ENCODE measurements at regions not wholly inside any gene's neighbourhood (a gene's known extent, or its start where the extent isn't known, plus 50 kb on each side); places are given as distances from the start of the nearest gene placed in this dataset.
"Not testable (repeated sequence)": the region's sequence is repeated elsewhere in the genome, so short reads cannot be mapped to it uniquely, and the experiment has no call there.

DNA sequence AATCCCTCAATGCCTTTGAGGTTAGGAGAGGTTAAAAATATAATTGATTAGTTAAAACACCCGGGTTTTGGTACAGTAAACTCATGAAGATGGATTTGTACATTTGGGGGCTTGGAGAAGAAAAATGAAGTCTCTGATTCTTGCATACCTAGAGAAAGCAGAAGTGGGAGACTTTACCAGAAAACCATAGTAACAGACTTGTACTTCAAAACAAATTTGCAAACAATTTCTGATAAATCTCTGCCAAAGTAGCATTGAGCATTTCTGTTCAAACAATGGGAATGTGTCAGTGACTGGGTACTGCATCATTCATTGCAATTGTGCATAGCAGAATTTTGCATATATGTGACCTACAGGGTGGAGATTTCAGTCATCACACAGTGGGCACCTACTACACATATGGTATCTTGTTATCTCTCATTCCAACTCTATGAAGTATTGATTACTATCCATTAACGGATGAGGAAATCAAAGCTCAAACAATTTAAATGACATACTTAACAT, 256.9 kb downstream of the PLK2 start:
- no peak for DNase-seq (ENCODE audit: low read depth, low spot score)

GRCh38 chr5:58201922-58202648, 257.8 kb downstream of the PLK2 start:
- DNase-seq (ENCODE audit: low read depth, low spot score): no peak

DNA sequence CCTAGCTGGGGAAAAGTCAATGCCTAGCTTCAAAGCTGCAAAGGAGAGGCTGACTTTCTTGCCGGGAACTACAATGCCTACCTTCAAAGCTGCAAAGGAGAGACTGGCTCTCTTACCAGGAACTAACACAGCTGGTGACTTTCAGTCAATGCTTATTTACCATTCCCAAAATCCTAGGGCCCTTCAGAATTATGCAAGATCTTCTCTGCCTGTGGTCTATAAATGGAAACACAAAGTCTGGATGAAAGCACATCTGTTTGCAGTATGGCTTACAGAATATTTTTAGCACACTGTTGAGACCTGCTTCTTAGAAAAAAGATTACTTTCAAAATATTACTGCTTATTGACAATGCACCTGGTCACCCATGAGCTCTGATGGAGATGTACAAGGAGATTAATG, 259.4 kb downstream of the PLK2 start:
- DNase-seq (ENCODE audit: low read depth, low spot score): no peak

DNA sequence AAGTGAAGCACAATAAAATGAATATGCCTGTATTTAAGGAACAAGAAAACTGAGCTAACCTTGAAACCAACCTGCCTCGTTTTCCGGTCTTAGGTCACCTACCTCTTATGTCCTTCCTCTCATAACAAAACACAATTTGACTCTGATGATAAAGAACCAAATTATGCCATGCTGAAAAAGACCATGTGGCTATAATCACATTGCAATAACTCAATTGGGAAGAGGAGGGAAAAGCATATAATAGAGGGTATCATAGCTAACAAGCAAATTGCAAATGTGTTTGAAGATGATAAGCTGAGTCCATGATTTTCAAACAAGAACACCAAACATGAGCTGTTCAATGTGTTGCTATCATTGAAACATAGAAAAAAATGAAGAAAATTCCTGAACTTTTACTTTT, 260.8 kb downstream of the PLK2 start:
- no peak for DNase-seq (ENCODE audit: low read depth, low spot score)

DNA sequence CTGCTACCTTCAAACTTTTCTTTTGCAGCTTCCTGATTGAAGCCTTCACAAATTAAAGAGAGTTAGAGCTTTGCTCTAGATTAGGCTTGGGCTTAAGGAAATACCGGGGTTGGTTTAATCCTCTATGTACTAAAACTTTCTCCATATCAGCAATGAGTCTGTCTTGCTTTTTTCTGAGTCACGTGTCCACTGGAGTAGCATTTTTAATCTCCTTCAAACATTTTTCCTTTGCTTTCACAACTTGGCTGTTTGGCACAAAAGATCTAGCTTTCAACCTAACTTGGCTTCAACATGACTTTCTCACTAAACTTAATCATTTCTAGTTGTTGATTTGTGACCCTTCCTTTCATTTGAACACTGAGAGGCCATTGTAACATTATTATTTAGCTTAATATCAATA, 261.6 kb downstream of the PLK2 start:
- DNase-seq (ENCODE audit: low read depth, low spot score): no peak

DNA sequence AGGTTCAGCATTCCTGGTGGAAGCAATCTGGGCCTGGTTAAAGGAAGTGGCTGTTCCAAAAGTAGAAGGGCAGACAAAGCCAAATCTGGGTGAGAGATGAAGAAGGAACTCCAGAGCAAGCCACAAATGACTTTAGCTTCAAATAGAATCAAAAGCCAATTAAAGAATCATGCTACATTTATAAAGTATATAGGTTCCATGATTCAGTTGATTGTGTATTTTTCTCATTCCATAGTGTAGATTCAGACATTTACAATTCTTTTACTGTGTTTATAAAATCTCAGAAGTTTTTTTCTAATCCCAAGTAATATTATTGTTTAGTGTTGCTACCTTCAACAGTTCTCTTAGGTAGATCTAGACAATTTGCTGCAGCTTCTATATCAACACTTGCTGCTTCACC, 262.0 kb downstream of the PLK2 start:
- DNase-seq (ENCODE audit: low read depth, low spot score): no peak

GRCh38 chr5:58191443-58191842, 268.4 kb downstream of the PLK2 start:
- DNase-seq (ENCODE audit: low read depth, low spot score): no peak

DNA sequence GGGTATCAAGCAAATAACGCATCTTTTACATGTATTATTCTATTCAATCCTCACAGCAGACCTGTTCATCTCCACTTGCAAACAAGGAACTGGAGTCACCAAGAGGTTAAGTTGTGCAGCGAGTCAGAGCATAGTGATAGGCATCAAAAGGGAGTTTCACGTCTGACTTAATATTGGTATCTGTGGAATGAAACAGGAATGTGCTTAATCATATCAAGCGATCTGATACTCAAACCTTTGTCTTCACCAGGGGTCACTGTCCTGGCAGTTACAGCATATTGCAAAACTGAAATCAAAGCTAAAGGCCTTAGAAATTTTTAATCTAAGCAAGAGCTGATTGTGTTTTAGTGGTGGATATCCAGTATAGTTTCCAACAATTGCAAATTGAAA, 271.6 kb downstream of the PLK2 start:
- no peak for DNase-seq (ENCODE audit: low read depth, low spot score)

DNA sequence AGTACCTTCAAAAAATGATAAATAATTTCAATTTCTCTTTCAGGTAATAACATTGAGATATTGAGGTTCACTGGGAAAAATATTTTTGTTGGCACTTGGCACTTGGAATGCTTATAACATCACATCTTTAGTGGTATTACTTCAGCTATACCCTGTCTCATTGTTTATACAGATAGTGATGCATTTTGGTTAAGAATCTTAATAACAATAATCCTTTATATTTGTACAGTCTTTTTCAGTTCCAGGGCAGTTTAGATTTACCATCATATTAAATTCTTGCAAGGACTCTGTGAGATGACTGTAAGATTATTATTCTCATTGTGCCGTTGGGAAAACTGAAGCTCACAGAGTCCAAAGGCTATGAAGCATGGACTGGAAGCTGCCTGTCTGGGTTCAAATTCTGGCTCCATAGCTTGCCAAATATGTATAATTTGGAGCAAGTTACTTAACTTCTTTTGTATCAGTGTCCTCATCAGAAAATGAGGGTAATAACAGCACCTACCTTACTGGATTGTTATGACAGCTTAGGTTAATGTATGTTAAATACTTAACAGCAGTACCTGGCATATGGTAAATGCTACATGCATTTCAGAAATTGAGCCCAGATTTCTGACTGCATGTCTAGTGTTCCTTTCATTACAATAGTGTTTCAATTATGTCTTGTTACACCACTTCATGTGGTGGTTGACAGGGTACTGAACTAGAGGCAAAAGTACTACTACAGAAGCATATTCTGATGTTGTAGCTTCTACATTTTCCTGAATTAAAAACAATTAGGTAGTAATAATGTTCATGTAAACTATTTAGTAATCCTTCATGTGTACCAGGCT, 272.2 kb downstream of the PLK2 start:
- no peak for DNase-seq (ENCODE audit: low read depth, low spot score)

GRCh38 chr5:58185801-58186200, 274.1 kb downstream of the PLK2 start:
- DNase-seq (ENCODE audit: low read depth, low spot score): no peak

DNA sequence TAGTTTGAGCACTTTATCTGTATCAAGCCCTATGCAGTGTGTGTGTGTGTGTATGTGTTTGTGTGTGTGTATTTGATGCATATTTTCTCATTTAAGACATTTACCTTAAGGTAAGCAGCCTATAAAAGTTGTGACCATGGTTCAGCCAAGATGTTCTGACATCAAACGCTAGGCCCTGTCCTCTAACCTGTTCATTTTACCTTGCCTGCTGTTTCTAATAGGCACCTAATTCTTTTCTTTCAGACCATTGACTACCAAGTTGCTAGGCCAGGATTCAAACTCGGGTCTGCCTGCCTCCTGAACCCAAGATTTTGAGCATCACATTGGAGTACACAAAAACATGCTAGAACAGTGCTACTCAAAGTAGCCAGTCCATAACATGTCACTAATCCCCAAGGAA, 274.5 kb downstream of the PLK2 start:
- DNase-seq (ENCODE audit: low read depth, low spot score): no peak

DNA sequence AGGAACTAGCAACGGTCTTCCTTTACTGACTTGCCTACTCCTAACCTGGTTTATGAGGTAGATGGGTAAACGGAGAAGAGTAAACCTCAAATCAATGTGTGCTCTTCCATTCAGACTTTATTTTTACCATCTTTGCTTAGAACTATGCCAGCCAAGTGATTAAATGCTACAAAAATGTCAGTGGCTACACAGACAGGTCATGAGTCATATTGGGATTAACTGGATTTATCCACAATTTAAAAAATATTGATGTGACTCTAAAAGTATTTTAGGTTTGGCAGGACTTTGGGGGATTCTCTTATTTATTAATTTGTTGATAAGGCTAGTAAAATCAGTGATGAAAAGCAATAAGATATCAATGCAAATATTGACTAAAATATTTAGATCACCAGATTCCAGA, 275.0 kb downstream of the PLK2 start:
- DNase-seq (ENCODE audit: low read depth, low spot score): no peak

GRCh38 chr5:58183786-58184085, 276.1 kb downstream of the PLK2 start:
- DNase-seq (ENCODE audit: low read depth, low spot score): no peak

DNA sequence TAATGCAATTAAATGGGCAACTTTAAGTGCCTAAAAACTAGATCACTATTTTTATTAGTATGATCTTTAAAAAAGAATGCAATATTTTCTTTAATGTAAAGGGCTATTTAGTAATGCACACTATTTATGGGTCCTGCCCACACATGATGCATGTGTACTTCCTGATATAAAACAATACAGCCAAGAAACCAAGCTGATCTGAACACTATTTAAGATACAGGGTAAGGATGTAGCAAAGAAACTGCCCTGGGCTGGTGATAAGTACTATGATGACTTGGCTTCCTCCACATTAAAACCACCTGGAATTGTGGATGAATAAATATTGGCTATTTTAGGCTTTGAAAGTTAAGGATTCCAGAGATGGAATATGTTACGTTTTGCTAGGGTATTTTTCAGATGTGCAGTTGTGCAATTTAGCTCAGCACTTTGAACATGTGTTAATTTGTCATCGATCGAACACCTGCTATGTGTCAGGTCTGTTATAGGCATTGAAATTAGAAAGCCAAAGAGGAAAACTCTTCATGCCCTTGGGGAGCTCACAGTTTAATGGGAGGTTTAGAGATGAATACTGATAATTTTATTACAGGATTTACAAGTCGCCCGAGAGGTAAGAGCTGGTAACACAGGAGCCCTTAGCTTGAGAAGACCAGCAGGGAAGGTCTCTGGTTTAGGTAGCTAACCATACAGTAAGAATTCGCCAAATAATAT, 276.7 kb downstream of the PLK2 start:
- no peak for DNase-seq (ENCODE audit: low read depth, low spot score)

- DNase-seq (ENCODE audit: low read depth, low spot score): no peak
Observed at GRCh38 chr5:58182287-58182841, 277.5 kb downstream of the PLK2 start.

DNA sequence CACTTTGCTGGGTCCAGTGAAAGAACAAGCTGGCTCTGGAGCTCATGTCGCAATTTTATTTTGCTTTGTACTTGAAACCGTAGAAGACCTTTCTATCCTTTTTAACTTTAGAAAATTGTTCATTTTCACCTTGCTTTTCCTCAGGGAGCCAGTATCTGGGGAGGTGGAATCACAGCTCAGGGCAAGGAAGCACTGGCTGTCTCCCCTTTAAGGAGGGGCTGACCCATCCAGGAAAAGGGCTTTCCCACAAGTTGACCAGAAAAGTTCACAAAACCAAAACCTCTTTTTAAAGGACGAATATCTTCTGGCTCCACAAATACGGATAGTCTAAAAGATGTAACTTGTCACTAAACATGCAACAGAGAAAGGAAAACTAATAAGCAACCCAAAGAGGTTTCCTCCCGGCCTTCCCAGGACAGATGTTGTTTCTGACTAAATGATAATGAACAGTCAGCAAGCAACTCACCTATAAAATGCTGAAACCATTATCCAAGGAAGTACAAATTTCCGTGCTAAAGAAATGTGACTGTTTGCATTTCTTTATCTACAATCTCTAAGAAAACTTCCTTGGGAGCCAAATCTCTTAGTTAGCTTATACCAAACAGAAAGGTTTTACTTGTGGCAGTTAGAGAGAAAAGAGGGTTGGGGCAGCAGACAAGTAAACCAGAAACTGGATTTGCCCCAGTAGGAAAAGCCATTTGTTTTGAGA, 278.2 kb downstream of the PLK2 start:
- DNase-seq (ENCODE audit: low read depth, low spot score): no peak

DNA sequence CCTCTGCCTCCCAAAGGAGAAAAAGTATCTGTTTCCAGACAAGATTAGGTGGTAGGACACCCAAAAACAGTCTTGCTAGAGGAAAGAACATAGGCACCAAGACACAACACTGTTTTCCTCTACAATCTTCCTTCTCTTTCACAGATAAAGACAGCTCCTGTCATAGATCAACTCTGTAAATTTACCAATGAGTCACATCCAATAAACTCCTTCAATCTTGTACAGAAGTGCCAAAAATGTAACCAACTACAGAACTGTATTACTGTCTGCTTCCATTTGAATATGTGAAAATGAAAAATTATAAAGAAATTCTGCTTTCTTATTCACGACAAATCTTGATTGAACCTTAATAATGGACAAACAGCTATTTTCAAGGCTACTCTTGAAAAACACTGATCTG, 286.9 kb downstream of the PLK2 start:
- no peak for DNase-seq (ENCODE audit: low read depth, low spot score)

DNA sequence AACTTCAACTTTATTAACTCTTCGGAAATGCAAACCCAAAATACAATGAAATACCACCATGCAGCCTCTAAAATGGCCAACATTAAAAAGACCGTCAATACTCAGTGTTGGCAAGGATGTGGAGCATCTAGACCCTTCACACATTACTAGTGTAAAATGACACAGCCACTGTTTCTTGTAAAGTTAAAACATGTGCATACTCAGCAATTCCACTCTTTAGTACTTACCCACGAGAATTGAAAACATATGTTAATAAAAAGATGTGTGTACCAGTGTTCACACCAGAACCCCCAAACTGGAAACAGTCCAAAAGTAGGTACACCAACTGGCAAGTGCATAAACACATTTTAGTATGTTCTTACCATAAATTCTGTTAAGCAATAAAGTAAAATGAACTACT, 294.7 kb downstream of the PLK2 start:
- no peak for DNase-seq (ENCODE audit: low read depth, low spot score)

GRCh38 chr5:58161889-58162288, 298.0 kb downstream of the PLK2 start:
- DNase-seq (ENCODE audit: low read depth, low spot score): not testable (repeated sequence)

DNA sequence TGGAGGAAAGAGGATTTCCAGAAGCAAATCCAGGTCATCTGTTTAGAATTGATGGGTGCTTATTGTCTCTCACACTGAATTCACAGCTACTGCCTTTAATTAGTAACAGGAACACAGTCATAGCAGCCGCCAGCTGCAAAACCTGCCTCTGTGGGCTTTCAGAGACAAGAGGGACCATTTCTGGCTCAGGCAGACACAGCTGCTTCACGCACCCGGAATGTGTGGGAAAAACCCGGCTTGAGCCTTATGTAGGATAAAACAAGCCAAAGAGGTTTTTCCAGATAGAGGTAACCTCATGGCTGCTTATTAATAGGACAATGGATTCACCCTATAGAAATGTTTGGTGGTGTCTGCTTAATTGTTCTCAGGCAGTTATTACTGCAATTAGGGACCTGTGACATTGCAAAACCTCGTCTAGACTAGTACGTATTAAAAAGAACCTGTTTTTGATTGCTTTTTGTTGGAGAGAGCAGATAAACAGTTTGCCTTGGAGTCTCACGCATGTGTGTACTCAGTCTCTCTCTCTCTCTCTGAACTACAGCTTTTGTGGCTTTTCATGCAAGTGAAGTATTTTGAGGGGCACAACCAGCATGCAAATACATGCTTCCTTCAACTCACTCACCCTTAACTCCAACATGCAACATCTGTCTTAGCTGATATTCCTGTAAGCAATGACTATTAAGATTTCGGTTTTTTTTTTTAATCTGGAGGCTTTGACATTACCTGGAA, 302.7 kb downstream of the PLK2 start:
- no peak for DNase-seq (ENCODE audit: low read depth, low spot score)

GRCh38 chr5:58156361-58156760, 303.5 kb downstream of the PLK2 start:
- DNase-seq (ENCODE audit: low read depth, low spot score): no peak

Data from iPS DF 19.7 (cell line).